ENCODE measurements at regions not wholly inside any gene's neighbourhood (a gene's known extent, or its start where the extent isn't known, plus 50 kb on each side); places are given as distances from the start of the nearest gene placed in this dataset.

GRCh38 chr2:129318581-129319421 lies 660.7 kb upstream of the RAB6C start:
- no peak for TF ChIP-seq CTCF (conservative IDR thresholded peaks at IDR 0.05; ENCODE audit: low read depth, low read length)
- no peak for DNase-seq (ENCODE audit: low read depth)
- H3K4me3 ChIP-seq (ENCODE audit: low read depth, low read length): no peak overlapping the region

GRCh38 chr2:129319422-129319717 lies 660.1 kb upstream of the RAB6C start:
- TF ChIP-seq CTCF (conservative IDR thresholded peaks at IDR 0.05; ENCODE audit: low read depth, low read length): no peak
- DNase-seq (ENCODE audit: low read depth): no peak
- no peak overlapping the region for H3K4me3 ChIP-seq (ENCODE audit: low read depth, low read length)

GRCh38 chr2:129320288-129320687 lies 659.2 kb upstream of the RAB6C start:
- H3K4me3 ChIP-seq (ENCODE audit: low read depth, low read length): no peak overlapping the region
- no peak for TF ChIP-seq CTCF (conservative IDR thresholded peaks at IDR 0.05; ENCODE audit: low read depth, low read length)
- DNase-seq (ENCODE audit: low read depth): no peak

GRCh38 chr2:129324349-129324748 lies 655.1 kb upstream of the RAB6C start:
- no peak for TF ChIP-seq CTCF (conservative IDR thresholded peaks at IDR 0.05; ENCODE audit: low read depth, low read length)
- no peak for DNase-seq (ENCODE audit: low read depth)
- H3K4me3 ChIP-seq (ENCODE audit: low read depth, low read length): no peak overlapping the region

GRCh38 chr2:129325151-129325550 lies 654.3 kb upstream of the RAB6C start:
- no peak for DNase-seq (ENCODE audit: low read depth)
- TF ChIP-seq CTCF (conservative IDR thresholded peaks at IDR 0.05; ENCODE audit: low read depth, low read length): no peak
- no peak overlapping the region for H3K4me3 ChIP-seq (ENCODE audit: low read depth, low read length)

GRCh38 chr2:129329574-129329973 lies 649.9 kb upstream of the RAB6C start:
- H3K4me3 ChIP-seq (ENCODE audit: low read depth, low read length): no peak overlapping the region
- DNase-seq (ENCODE audit: low read depth): no peak
- no peak for TF ChIP-seq CTCF (conservative IDR thresholded peaks at IDR 0.05; ENCODE audit: low read depth, low read length)

- no peak for DNase-seq (ENCODE audit: low read depth)
- no peak overlapping the region for H3K4me3 ChIP-seq (ENCODE audit: low read depth, low read length)
- no peak for TF ChIP-seq CTCF (conservative IDR thresholded peaks at IDR 0.05; ENCODE audit: low read depth, low read length)
Observed at GRCh38 chr2:129330504-129330903, 649.0 kb upstream of the RAB6C start.
